GM19395 (cell line): ENCODE measurements at regions not wholly inside any gene's neighbourhood (a gene's known extent, or its start where the extent isn't known, plus 50 kb on each side); places are given as distances from the start of the nearest gene placed in this dataset.

Experiments
- ATAC-seq: cut with Tn5 transposase; IDR thresholded peaks from one replicate; pipeline ENCODE4 v1.9.1; 2021; ENCODE audit warnings: mild to moderate bottlenecking, moderate library complexity; ENCODE audit not compliant: unreplicated experiment

GRCh38 chr13:44089452-44089851 lies 209.7 kb downstream of the LACC1 start:
- no peak for ATAC-seq

- no peak for ATAC-seq
These were observed 212.6 kb downstream of the LACC1 start for GRCh38 chr13:44092078-44092970.

GRCh38 chr13:44093607-44094564 lies 214.2 kb downstream of the LACC1 start:
- ATAC-seq = no peak

GRCh38 chr13:44096901-44097300 lies 217.2 kb downstream of the LACC1 start:
- ATAC-seq = no peak

GRCh38 chr13:44098559-44098958 lies 218.9 kb downstream of the LACC1 start:
- ATAC-seq = no peak

GRCh38 chr13:44101347-44102083 lies 221.8 kb downstream of the LACC1 start:
- ATAC-seq = no peak

- no peak for ATAC-seq
These were observed 223.9 kb downstream of the LACC1 start for GRCh38 chr13:44103429-44104196.

GRCh38 chr13:44104197-44104490 lies 224.4 kb downstream of the LACC1 start:
- no peak for ATAC-seq

- no peak for ATAC-seq
These were observed 225.3 kb downstream of the LACC1 start for GRCh38 chr13:44104969-44105368.

- no peak for ATAC-seq
These were observed 226.8 kb downstream of the LACC1 start for GRCh38 chr13:44106266-44107152.

- ATAC-seq = no peak
These were observed 227.8 kb downstream of the LACC1 start for GRCh38 chr13:44107357-44108121.

GRCh38 chr13:44108331-44108858 lies 228.7 kb downstream of the LACC1 start:
- no peak for ATAC-seq

- ATAC-seq = no peak
These were observed 230.5 kb downstream of the LACC1 start for GRCh38 chr13:44110091-44110621.

GRCh38 chr13:44111701-44112100 lies 232.0 kb downstream of the LACC1 start:
- ATAC-seq = no peak

- ATAC-seq = no peak
These were observed 233.1 kb downstream of the LACC1 start for GRCh38 chr13:44112700-44113329.

- ATAC-seq = no peak
These were observed 237.0 kb downstream of the LACC1 start for GRCh38 chr13:44116562-44117332.

GRCh38 chr13:44117351-44117750 lies 237.6 kb downstream of the LACC1 start:
- no peak for ATAC-seq
